ENCODE measurements at regions not wholly inside any gene's neighbourhood (a gene's known extent, or its start where the extent isn't known, plus 50 kb on each side); places are given as distances from the start of the nearest gene placed in this dataset.

DNA sequence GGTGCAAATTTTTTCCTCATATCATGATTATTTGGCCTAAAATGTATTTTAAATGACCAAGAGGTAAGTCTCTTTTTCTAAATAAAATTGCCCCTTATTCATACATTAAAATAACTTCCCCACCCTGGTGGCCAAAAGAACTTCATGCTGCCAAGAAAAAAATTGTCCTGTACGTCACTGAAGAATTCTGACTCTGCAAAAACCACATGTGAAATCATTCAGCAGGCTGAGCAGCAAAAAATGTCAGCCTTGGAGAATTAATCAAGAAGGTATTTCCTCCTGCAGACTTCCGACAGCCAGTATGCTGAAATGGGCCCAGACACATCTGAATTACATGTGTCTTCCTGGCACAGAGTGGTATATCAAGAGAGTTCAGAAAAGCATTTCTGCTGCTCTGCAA is 94.6 kb upstream of the HMHB1 start:
- 0% methylated on average over 2 of the region's 2 CpGs for WGBS (ENCODE audit: insufficient coverage)
- Mint-ChIP-seq H3K27me3 (ENCODE audit: low read depth in 3 of 3) (peaks cover 0 to 5% (median 0%) of the 10 kb centered on the region in 3 donors), H3K4me3 (no peak overlapping the region), H3K27ac (no peak overlapping the region), H3K4me1 (peaks cover 10% of the 10 kb centered on the region), H3K36me3 (no peaks in the 10 kb centered on the region), H3K9me3 (peaks cover 0 to 2% (median 0%) of the 10 kb centered on the region in 7 donors)
- no peak overlapping the region for H3K4me3 ChIP-seq (replicated peaks in 1 of 3; ENCODE audit: low read depth in 2 of 3, low read length in 3 of 3)
- H3K79me2 ChIP-seq (ENCODE audit: insufficient read depth, low read length): no peaks in the 10 kb centered on the region
- no peak overlapping the region for H3K27ac ChIP-seq (ENCODE audit: low read depth in 1 of 2, low read length in 2 of 2)
- H3K9ac ChIP-seq (ENCODE audit: insufficient read depth, low read length, poor library complexity, severe bottlenecking): no peak overlapping the region
- H2AFZ ChIP-seq (ENCODE audit: insufficient read depth, low read depth, low read length, poor library complexity, severe bottlenecking): no peak overlapping the region
- no peak overlapping the region for H3K4me2 ChIP-seq (replicated peaks; ENCODE audit: extremely low read depth, low read length, poor library complexity, severe bottlenecking)
- no peaks in the 10 kb centered on the region for H3K27me3 ChIP-seq (ENCODE audit: control insufficient read depth in 2 of 2, insufficient read depth in 2 of 2, low read length in 2 of 2)
- H3K36me3 ChIP-seq (replicated peaks in 1 of 2; ENCODE audit: control insufficient read depth in 1 of 2, insufficient read depth in 2 of 2, low read length in 2 of 2): no peaks in the 10 kb centered on the region
- no peaks in the 10 kb centered on the region for H4K20me1 ChIP-seq (ENCODE audit: insufficient read depth, low read length)
- no peak for TF ChIP-seq CTCF (IDR thresholded peaks at IDR 0.05)
- intact Hi-C loops (cut with micrococcal nuclease): no loop called here
- no peaks in the 10 kb centered on the region for H3K9me3 ChIP-seq (replicated peaks in 1 of 2; ENCODE audit: control insufficient read depth in 1 of 2, insufficient read depth in 1 of 2, low read length in 2 of 2)
- peaks cover 0 to 3% of the 10 kb centered on the region in 2 donors for H3K4me1 ChIP-seq (ENCODE audit: control insufficient read depth in 1 of 2, insufficient read depth in 2 of 2, low read length in 2 of 2)
- no peak for DNase-seq

- no peaks in the 10 kb centered on the region for H3K36me3 ChIP-seq (replicated peaks in 1 of 2; ENCODE audit: control insufficient read depth in 1 of 2, insufficient read depth in 2 of 2, low read length in 2 of 2)
- H3K9ac ChIP-seq (ENCODE audit: insufficient read depth, low read length, poor library complexity, severe bottlenecking): no peak overlapping the region
- no peaks in the 10 kb centered on the region for H3K79me2 ChIP-seq (ENCODE audit: insufficient read depth, low read length)
- H2AFZ ChIP-seq (ENCODE audit: insufficient read depth, low read depth, low read length, poor library complexity, severe bottlenecking): no peak overlapping the region
- H3K4me1 Mint-ChIP-seq: peaks cover 10% of the 10 kb centered on the region
- no peak overlapping the region for H3K27ac ChIP-seq (ENCODE audit: low read depth in 1 of 2, low read length in 2 of 2)
- H3K27ac Mint-ChIP-seq: no peak overlapping the region
- H4K20me1 ChIP-seq (ENCODE audit: insufficient read depth, low read length): no peaks in the 10 kb centered on the region
- DNase-seq: no peak
- no peak overlapping the region for H3K4me3 ChIP-seq (replicated peaks in 1 of 3; ENCODE audit: low read depth in 2 of 3, low read length in 3 of 3)
- no peaks in the 10 kb centered on the region for H3K9me3 ChIP-seq (replicated peaks in 1 of 2; ENCODE audit: control insufficient read depth in 1 of 2, insufficient read depth in 1 of 2, low read length in 2 of 2)
- H3K36me3 Mint-ChIP-seq: no peaks in the 10 kb centered on the region
- no peak overlapping the region for H3K4me2 ChIP-seq (replicated peaks; ENCODE audit: extremely low read depth, low read length, poor library complexity, severe bottlenecking)
- H3K27me3 Mint-ChIP-seq (ENCODE audit: low read depth in 3 of 3): peaks cover 0 to 5% (median 0%) of the 10 kb centered on the region in 3 donors
- no peaks in the 10 kb centered on the region for H3K27me3 ChIP-seq (ENCODE audit: control insufficient read depth in 2 of 2, insufficient read depth in 2 of 2, low read length in 2 of 2)
- H3K4me1 ChIP-seq (ENCODE audit: control insufficient read depth in 1 of 2, insufficient read depth in 2 of 2, low read length in 2 of 2): peaks cover 0 to 3% of the 10 kb centered on the region in 2 donors
- WGBS (ENCODE audit: insufficient coverage): no CpG with 5 or more reads among the region's 4 CpGs
- H3K9me3 Mint-ChIP-seq: no peaks in the 10 kb centered on the region
- intact Hi-C loops (cut with micrococcal nuclease): no loop called here
- no peak overlapping the region for H3K4me3 Mint-ChIP-seq
- no peak for TF ChIP-seq CTCF (IDR thresholded peaks at IDR 0.05)
Observed at GRCh38 chr5:143716881-143717280, 95.1 kb upstream of the HMHB1 start.
